ENCODE measurements at regions not wholly inside any gene's neighbourhood (a gene's known extent, or its start where the extent isn't known, plus 50 kb on each side); places are given as distances from the start of the nearest gene placed in this dataset.

GRCh38 chr12:89924191-89924590 lies 215.6 kb upstream of the ATP2B1 start:
- no peak for TF ChIP-seq POLR2A (IDR thresholded peaks at IDR 0.05)
- TF ChIP-seq, protein P1, sequence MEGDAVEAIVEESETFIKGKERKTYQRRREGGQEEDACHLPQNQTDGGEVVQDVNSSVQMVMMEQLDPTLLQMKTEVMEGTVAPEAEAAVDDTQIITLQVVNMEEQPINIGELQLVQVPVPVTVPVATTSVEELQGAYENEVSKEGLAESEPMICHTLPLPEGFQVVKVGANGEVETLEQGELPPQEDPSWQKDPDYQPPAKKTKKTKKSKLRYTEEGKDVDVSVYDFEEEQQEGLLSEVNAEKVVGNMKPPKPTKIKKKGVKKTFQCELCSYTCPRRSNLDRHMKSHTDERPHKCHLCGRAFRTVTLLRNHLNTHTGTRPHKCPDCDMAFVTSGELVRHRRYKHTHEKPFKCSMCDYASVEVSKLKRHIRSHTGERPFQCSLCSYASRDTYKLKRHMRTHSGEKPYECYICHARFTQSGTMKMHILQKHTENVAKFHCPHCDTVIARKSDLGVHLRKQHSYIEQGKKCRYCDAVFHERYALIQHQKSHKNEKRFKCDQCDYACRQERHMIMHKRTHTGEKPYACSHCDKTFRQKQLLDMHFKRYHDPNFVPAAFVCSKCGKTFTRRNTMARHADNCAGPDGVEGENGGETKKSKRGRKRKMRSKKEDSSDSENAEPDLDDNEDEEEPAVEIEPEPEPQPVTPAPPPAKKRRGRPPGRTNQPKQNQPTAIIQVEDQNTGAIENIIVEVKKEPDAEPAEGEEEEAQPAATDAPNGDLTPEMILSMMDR (IDR thresholded peaks at IDR 0.05), result no peak

All from heart left ventricle (tissue), 13 donors.